ENCODE measurements at regions not wholly inside any gene's neighbourhood (a gene's known extent, or its start where the extent isn't known, plus 50 kb on each side); places are given as distances from the start of the nearest gene placed in this dataset.
A peak's percentile ranks its signal among the peaks of the same experiment; 100 is the strongest.

- H3K4me3 Mint-ChIP-seq (ENCODE audit: unreplicated experiment), result no peak overlapping the region
- TF ChIP-seq, protein P1, sequence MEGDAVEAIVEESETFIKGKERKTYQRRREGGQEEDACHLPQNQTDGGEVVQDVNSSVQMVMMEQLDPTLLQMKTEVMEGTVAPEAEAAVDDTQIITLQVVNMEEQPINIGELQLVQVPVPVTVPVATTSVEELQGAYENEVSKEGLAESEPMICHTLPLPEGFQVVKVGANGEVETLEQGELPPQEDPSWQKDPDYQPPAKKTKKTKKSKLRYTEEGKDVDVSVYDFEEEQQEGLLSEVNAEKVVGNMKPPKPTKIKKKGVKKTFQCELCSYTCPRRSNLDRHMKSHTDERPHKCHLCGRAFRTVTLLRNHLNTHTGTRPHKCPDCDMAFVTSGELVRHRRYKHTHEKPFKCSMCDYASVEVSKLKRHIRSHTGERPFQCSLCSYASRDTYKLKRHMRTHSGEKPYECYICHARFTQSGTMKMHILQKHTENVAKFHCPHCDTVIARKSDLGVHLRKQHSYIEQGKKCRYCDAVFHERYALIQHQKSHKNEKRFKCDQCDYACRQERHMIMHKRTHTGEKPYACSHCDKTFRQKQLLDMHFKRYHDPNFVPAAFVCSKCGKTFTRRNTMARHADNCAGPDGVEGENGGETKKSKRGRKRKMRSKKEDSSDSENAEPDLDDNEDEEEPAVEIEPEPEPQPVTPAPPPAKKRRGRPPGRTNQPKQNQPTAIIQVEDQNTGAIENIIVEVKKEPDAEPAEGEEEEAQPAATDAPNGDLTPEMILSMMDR (IDR thresholded peaks at IDR 0.05), result no peak
- peaks cover 14% of the 10 kb centered on the region for H3K27me3 Mint-ChIP-seq (ENCODE audit: low read depth)
- H3K36me3 Mint-ChIP-seq (ENCODE audit: low read depth), result no peaks in the 10 kb centered on the region
- H3K9me3 Mint-ChIP-seq (ENCODE audit: low read depth), result peaks cover 3% of the 10 kb centered on the region
- H3K4me1 Mint-ChIP-seq (ENCODE audit: low read depth), result no peaks in the 10 kb centered on the region
- DNase-seq (ENCODE audit: low spot score), result no peak
- no peak overlapping the region for H3K27ac Mint-ChIP-seq (ENCODE audit: unreplicated experiment)
These were observed 592.2 kb downstream of the DHX35 start for GRCh38 chr20:39554341-39554740.

GRCh38 chr20:39553120-39553519 lies 591.0 kb downstream of the DHX35 start:
- H3K4me1 Mint-ChIP-seq (ENCODE audit: low read depth), result no peaks in the 10 kb centered on the region
- H3K36me3 Mint-ChIP-seq (ENCODE audit: low read depth), result no peaks in the 10 kb centered on the region
- H3K9me3 Mint-ChIP-seq (ENCODE audit: low read depth), result peaks cover 3% of the 10 kb centered on the region

GRCh38 chr20:39549733-39550132 lies 587.6 kb downstream of the DHX35 start:
- Mint-ChIP-seq H3K4me1 (ENCODE audit: low read depth) (no peaks in the 10 kb centered on the region), H3K27me3 (ENCODE audit: low read depth) (peaks cover 22% of the 10 kb centered on the region), H3K36me3 (ENCODE audit: low read depth) (no peaks in the 10 kb centered on the region)

More at GRCh38 chr20:39553120-39553519, 591.0 kb downstream of the DHX35 start:
- Mint-ChIP-seq H3K4me3 (ENCODE audit: unreplicated experiment) (no peak overlapping the region), H3K27me3 (ENCODE audit: low read depth) (peaks cover 14% of the 10 kb centered on the region), H3K27ac (ENCODE audit: unreplicated experiment) (no peak overlapping the region)
- no peak for DNase-seq (ENCODE audit: low spot score)
- TF ChIP-seq, protein P1 (IDR thresholded peaks at IDR 0.05), result no peak

DNA sequence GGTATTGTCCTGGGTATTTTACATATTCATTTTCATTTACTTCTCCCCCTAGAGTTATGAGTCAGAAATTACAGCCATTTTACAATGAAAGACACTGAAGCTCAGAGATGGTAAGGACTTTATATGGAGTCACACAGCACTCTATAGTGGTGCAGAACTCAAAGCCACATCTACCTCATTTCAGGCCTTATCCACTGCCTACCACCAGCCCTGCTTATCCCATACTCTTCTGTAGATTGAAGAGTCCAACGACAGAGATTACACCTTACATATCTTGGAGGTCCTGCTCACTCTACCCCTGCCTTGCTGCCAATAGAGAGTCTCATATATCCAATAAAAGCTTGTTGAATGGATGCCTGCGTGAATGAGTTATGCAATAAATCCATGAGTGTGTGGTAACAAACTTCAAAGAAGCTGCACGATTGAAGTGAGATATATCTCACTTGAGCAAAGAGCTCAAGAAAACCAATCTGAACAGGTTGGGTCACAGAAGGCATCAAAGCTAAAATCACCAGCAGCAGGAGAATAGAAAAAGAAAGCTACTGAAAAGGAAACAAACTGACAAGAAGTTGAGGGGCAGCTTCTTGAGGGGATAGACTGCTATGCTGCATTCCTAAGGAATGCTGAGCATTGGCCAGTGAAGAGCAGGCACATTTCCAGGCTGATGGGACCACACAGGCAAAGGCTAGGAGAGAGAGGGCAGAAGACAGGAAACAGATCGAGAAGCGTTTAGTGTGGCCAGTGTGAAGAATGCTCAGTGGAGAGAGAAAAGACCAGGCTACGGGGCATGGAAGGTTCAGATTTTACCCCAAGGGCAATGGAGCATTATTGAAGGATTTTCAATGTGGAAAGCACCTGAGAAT lies 585.6 kb downstream of the DHX35 start:
- TF ChIP-seq, protein P1 (IDR thresholded peaks at IDR 0.05), result peak; percentile 39
- Mint-ChIP-seq H3K27me3 (ENCODE audit: low read depth) (peaks cover 16% of the 10 kb centered on the region), H3K4me3 (ENCODE audit: unreplicated experiment) (no peak overlapping the region), H3K36me3 (ENCODE audit: low read depth) (no peaks in the 10 kb centered on the region), H3K4me1 (ENCODE audit: low read depth) (no peaks in the 10 kb centered on the region), H3K27ac (ENCODE audit: unreplicated experiment) (no peak overlapping the region), H3K9me3 (ENCODE audit: low read depth) (peaks cover 5% of the 10 kb centered on the region)
- no peak for DNase-seq (ENCODE audit: low spot score)

More at GRCh38 chr20:39549733-39550132, 587.6 kb downstream of the DHX35 start:
- no peak overlapping the region for H3K27ac Mint-ChIP-seq (ENCODE audit: unreplicated experiment)
- no peak overlapping the region for H3K4me3 Mint-ChIP-seq (ENCODE audit: unreplicated experiment)
- H3K9me3 Mint-ChIP-seq (ENCODE audit: low read depth), result no peaks in the 10 kb centered on the region
- TF ChIP-seq, protein P1 (IDR thresholded peaks at IDR 0.05), result no peak
- DNase-seq (ENCODE audit: low spot score), result no peak

DNA sequence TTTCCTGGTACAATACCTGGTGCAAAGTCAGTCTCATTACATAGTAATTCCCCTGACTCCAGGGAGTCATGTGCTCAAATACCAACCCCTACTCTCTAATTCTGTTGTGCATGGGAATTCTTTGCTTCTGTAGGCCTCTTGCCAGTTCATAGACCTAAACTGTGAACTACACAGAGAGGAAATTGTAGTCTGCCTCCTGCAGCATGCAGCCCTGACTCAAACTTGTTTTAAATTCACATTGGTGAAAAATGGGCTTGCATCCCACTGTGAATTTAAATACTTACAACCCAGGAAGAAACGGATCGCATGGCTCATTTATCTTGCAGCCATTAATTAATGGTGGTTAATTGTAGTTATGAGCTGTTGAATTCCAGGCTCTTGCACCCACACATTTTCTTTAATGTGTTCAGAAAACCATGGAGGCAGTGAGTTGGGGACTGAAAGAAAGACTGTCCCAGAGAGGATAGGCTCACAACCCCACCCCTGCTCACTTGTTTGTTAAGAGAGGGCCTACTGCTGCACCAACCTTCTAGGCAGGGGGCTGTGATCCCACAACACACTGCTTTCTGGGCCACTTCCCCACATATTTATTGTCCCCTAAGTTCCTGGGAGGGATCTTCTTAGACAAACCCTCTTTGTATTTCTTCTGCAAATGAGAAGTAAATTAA lies 579.1 kb downstream of the DHX35 start:
- Mint-ChIP-seq H3K9me3 (ENCODE audit: low read depth) (peaks cover 5% of the 10 kb centered on the region), H3K27ac (ENCODE audit: unreplicated experiment) (no peak overlapping the region), H3K4me1 (ENCODE audit: low read depth) (peaks cover 3% of the 10 kb centered on the region), H3K27me3 (ENCODE audit: low read depth) (peaks cover 3% of the 10 kb centered on the region), H3K36me3 (ENCODE audit: low read depth) (no peaks in the 10 kb centered on the region), H3K4me3 (ENCODE audit: unreplicated experiment) (no peak overlapping the region)
- no peak for DNase-seq (ENCODE audit: low spot score)
- TF ChIP-seq, protein P1 (IDR thresholded peaks at IDR 0.05), result no peak

All from chondrocyte (in vitro differentiated cells).